ENCODE measurements at regions not wholly inside any gene's neighbourhood (a gene's known extent, or its start where the extent isn't known, plus 50 kb on each side); places are given as distances from the start of the nearest gene placed in this dataset.

DNA sequence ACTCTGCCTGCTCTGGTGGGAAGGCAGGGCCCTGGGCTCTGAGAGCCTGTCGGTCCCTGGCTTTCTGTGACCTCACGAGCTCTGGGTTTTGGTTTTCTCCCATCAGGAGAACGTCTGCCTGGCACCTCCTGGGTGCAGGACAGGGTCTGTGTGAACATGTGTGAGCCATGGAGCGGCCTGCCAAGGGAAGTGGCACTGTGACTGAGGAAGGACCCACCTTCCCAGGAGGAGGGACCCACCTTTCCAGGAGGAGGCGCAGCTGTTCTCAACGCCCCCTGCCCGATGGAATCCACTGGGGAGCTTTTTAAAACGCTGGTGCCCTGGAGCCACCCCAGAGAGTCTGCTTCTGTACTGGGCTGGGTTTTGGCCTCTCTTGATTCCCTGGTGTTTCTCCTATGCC, 168.7 kb downstream of the GLI2 start:
- CTCF ChIA-PET, result interaction anchor here (1.2 kb wide), 1 partner anchor 21 kb away, joined by 3 read pairs; no protein-coding TSS in a partner anchor
- H3K36me3 ChIP-seq (ENCODE audit: control insufficient read depth, insufficient read depth, low read length), result peaks cover 2% of the 10 kb centered on the region
- no peaks in the 10 kb centered on the region for H3K27me3 ChIP-seq (ENCODE audit: control insufficient read depth, insufficient read depth, low read length)
- H3K4me3 ChIP-seq (ENCODE audit: low read depth, low read length), result no peak overlapping the region
- POLR2A ChIA-PET, result no interaction called here
- TF ChIP-seq, protein P1, sequence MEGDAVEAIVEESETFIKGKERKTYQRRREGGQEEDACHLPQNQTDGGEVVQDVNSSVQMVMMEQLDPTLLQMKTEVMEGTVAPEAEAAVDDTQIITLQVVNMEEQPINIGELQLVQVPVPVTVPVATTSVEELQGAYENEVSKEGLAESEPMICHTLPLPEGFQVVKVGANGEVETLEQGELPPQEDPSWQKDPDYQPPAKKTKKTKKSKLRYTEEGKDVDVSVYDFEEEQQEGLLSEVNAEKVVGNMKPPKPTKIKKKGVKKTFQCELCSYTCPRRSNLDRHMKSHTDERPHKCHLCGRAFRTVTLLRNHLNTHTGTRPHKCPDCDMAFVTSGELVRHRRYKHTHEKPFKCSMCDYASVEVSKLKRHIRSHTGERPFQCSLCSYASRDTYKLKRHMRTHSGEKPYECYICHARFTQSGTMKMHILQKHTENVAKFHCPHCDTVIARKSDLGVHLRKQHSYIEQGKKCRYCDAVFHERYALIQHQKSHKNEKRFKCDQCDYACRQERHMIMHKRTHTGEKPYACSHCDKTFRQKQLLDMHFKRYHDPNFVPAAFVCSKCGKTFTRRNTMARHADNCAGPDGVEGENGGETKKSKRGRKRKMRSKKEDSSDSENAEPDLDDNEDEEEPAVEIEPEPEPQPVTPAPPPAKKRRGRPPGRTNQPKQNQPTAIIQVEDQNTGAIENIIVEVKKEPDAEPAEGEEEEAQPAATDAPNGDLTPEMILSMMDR (IDR thresholded peaks at IDR 0.05; ENCODE audit: insufficient read depth, low read depth, low read length), result no peak
- DNase-seq (ENCODE audit: low read depth), result no peak

DNA sequence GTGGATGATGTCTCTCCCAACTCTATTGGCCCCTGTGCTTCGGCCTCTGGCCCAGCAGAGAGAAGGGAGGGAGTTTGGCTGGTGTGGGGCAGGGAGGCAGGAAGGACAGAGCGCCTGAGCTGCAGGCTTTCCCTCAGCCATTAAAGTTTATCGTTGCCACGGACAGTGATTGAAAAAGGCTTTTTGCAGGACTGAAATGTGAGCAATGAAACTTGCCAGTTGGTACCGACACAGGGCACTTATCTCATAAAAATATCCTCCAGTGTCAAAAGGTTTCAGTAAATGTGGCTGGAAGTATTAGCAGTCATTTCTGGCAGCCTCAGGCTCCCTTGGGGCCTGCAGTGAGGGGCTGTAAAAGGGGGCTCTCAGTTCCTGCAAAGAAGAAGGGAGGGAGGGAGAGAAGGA, 169.2 kb downstream of the GLI2 start:
- DNase-seq (ENCODE audit: low read depth), result no peak
- CTCF ChIA-PET, result interaction anchor here (1.2 kb wide), 1 partner anchor 22 kb away, joined by 3 read pairs; no protein-coding TSS in a partner anchor
- POLR2A ChIA-PET, result no interaction called here

DNA sequence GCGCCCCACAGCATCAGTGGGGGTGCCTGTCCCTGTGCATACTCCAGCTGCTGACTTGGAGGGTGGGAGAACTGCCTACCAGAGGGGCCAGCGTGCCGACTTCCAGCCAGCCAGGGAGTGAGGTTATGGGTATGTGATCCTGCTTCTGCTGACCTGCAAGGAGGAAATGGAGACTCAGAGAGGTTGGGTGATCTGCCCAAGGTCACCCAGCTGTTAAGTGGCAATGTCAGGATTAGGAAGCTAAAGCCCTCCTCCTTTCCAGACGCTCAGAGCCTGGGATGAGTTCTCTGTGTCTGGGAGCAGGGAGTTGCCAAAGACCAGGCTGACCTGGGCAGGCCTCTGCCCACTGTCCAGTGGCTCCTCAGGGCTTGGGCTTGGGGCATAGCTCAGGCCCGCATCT, 169.6 kb downstream of the GLI2 start:
- peaks cover 2% of the 10 kb centered on the region for H3K36me3 ChIP-seq (ENCODE audit: control insufficient read depth, insufficient read depth, low read length)
- no peak overlapping the region for H3K4me3 ChIP-seq (ENCODE audit: low read depth, low read length)
- POLR2A ChIA-PET, result interaction anchor here (0.6 kb wide), 1 partner anchor 30 kb away, joined by 4 read pairs; no protein-coding TSS in a partner anchor
- DNase-seq (ENCODE audit: low read depth), result no peak
- no peaks in the 10 kb centered on the region for H3K27me3 ChIP-seq (ENCODE audit: control insufficient read depth, insufficient read depth, low read length)
- CTCF ChIA-PET, result interaction anchor here (1.2 kb wide), 1 partner anchor 22 kb away, joined by 3 read pairs; no protein-coding TSS in a partner anchor
- TF ChIP-seq, protein P1 (IDR thresholded peaks at IDR 0.05; ENCODE audit: insufficient read depth, low read depth, low read length), result no peak

More for the DNA sequence above, 169.2 kb downstream of the GLI2 start:
- no peaks in the 10 kb centered on the region for H3K27me3 ChIP-seq (ENCODE audit: control insufficient read depth, insufficient read depth, low read length)
- H3K4me3 ChIP-seq (ENCODE audit: low read depth, low read length), result no peak overlapping the region
- peaks cover 2% of the 10 kb centered on the region for H3K36me3 ChIP-seq (ENCODE audit: control insufficient read depth, insufficient read depth, low read length)
- TF ChIP-seq, protein P1 (IDR thresholded peaks at IDR 0.05; ENCODE audit: insufficient read depth, low read depth, low read length), result no peak

DNA sequence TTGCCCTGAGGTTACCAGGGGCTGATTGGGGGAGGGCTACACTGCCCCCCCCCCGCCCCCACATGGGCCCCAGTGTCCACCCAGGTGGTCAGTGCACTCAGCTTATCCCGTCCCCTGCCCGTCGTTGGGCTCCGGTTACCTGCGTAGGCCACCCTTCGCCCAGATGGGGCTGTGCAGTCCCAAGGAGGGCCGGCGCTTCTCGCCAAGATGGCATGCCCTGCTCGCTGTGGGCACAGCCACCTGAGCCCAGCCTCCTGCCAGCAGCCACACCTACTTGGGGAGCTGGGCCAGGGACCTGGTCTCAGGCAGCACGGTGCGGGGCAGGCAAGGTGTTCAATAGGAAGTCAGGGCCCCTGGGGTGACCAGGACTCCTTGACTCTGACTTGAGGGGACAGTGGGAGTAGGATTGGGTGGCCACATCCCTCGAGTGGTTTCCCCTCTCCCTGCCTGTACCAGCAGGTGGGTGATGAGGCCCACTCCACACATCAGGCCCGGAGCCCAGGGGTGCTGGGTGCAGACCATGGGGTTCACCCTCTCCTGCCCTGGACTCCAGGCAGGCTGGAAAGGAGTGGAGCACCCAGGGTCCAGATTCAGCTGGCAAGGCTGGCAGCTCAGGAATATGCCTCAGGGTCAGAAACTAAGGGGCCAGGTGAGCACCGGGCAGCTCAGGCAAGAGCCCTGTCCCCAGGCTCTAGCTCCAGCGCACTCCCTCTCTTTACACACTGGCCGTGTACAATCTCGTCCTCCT, 170.3 kb downstream of the GLI2 start:
- Histone ChIP-seq H3K4me3 (ENCODE audit: low read depth, low read length) (no peak overlapping the region), H3K27me3 (ENCODE audit: control insufficient read depth, insufficient read depth, low read length) (no peaks in the 10 kb centered on the region), H3K36me3 (ENCODE audit: control insufficient read depth, insufficient read depth, low read length) (peaks cover 2% of the 10 kb centered on the region)
- ChIA-PET CTCF (interaction anchor here (1.0 kb wide), 1 partner anchor 28 kb away, joined by 3 read pairs; no protein-coding TSS in a partner anchor), POLR2A (interaction anchor here (0.6 kb wide), 1 partner anchor 30 kb away, joined by 4 read pairs; no protein-coding TSS in a partner anchor)
- DNase-seq (ENCODE audit: low read depth), result no peak
- TF ChIP-seq, protein P1 (IDR thresholded peaks at IDR 0.05; ENCODE audit: insufficient read depth, low read depth, low read length), result no peak

DNA sequence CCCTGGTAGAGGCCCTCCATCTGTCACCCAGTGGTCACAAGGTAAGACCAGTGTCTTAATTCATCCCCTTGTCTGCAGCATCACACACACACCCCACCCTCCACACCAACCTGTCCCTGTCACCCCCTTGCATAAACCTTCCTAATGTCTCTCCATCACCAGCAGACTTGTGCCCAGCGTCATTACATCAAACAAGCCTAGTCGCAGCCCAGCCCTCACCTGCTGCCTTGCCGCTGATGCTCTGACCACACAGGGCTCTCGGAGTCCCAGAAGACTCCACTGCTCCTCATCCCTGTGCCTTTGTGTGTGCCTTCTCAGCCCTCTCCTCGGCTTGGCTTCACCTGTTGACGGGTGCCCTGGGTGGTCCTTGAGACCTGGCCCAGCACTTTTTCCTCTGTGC, 171.2 kb downstream of the GLI2 start:
- Histone ChIP-seq H3K4me3 (ENCODE audit: low read depth, low read length) (no peak overlapping the region), H3K36me3 (ENCODE audit: control insufficient read depth, insufficient read depth, low read length) (peaks cover 2% of the 10 kb centered on the region), H3K27me3 (ENCODE audit: control insufficient read depth, insufficient read depth, low read length) (no peaks in the 10 kb centered on the region)
- TF ChIP-seq, protein P1 (IDR thresholded peaks at IDR 0.05; ENCODE audit: insufficient read depth, low read depth, low read length), result no peak
- POLR2A ChIA-PET, result no interaction called here
- CTCF ChIA-PET, result interaction anchor here (1.0 kb wide), 1 partner anchor 27 kb away, joined by 3 read pairs; no protein-coding TSS in a partner anchor
- DNase-seq (ENCODE audit: low read depth), result no peak

Measured in BJ (cell line).